HG03196 (cell line): ENCODE measurements at regions not wholly inside any gene's neighbourhood (a gene's known extent, or its start where the extent isn't known, plus 50 kb on each side); places are given as distances from the start of the nearest gene placed in this dataset.

Source experiments
- ATAC-seq: cut with Tn5 transposase; IDR thresholded peaks from one replicate; pipeline ENCODE4 v1.9.1; 2021; ENCODE audit not compliant: unreplicated experiment

DNA sequence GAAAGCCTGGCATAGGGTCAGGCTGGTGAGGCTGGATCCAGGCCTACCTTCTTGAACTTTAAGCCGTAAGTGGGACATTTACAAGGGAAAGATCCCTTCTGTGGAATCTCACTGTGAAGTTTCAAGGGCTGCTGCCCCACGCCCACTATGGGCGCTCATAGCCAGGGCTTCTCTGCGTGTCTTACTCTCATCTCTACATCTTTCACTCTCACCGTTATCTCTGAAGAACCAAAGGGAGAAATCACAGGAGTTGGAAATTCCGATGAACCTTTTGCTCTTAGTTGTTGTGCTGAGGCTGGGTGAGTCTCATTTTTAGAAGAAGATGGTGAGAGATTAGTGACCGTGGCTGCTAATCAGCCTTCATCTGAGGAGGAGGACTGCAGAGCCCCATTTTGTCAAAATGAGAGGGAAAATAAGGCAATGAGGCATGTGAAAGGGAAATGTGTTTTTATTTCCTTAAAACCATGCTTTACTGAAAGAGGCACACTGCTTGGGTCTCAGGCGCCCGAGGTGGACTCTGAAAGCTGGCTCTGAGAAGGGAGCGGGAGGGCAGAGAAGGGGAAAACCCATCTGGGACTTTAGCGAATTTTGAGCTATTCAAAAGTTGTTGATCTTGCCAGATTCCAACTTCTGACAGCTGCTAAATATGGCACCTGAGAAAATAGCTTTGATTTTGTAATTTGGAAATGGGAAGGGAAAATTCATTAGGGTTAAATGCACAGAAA lies 301.5 kb downstream of the CLIC5 start:
- no peak for ATAC-seq
